HFFc6 (cell line): ENCODE measurements at regions not wholly inside any gene's neighbourhood (a gene's known extent, or its start where the extent isn't known, plus 50 kb on each side); places are given as distances from the start of the nearest gene placed in this dataset.

Source experiments
- DNase-seq: peaks from one replicate; pipeline ENCODE4 v3.0.0-alpha.2; 2018
- H3K27ac Mint-ChIP-seq: 2 replicates; pipeline ENCODE4 v1.8.0; 2020; ENCODE audit warnings: mild to moderate bottlenecking, mixed read lengths
- H3K27me3 Mint-ChIP-seq: 2 replicates; pipeline ENCODE4 v1.8.0; 2021; ENCODE audit warnings: mild to moderate bottlenecking, moderate library complexity, mixed read lengths; ENCODE audit not compliant: insufficient read depth
- H3K36me3 Mint-ChIP-seq: 2 replicates; pipeline ENCODE4 v1.8.0; 2021; ENCODE audit warnings: low read depth, mixed read lengths
- H3K4me1 Mint-ChIP-seq: 2 replicates; pipeline ENCODE4 v1.8.0; 2020; ENCODE audit warnings: low read depth, mixed read lengths
- H3K4me3 Mint-ChIP-seq: 2 replicates; pipeline ENCODE4 v1.8.0; 2020; ENCODE audit warnings: mild to moderate bottlenecking, moderate library complexity, mixed read lengths
- H3K9me3 Mint-ChIP-seq: 2 replicates; pipeline ENCODE4 v1.8.0; 2020; ENCODE audit warnings: mild to moderate bottlenecking, mixed read lengths
- TF ChIP-seq, protein P1 (sequence below): fragments of 200-600 bp; sonication (generic); IDR thresholded peaks from 2 replicates; pipeline ENCODE4 v1.5.0; 2021; ENCODE audit warnings: antibody characterized with exemption, mild to moderate bottlenecking

DNA sequence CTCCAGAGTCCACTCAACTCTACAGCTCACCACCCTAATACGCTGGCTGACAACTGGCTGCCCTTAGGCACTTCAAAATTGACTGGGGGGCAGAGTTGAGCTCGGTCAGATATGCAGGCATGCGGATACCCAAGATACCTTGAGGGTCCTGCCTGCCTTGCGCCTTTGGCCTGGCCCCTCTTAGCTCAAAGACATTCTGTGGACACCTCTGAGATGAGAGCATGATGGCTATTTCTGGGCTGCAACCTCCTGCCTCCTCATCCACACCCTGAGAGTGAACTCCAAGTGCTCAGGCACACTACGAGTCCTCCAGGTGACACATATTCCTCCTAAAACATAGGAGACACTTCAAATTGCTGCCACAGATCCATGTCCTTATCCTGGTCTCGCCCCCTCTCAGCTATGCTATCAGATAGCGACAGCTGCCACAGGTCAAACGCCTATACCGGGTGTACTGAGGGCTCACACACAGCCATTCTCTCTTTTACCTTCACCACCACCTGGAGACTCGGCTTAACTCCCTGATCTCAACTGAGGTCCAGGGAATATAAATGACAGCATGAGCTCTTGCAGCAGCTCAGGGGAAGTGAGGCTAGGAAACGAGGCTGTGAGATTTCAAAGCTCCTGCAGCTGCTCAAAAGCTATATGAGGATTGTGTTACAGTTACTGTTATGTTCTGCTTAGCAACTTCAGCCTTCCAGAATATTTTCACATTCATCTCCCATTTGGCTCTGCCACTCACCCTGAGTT, 60.5 kb upstream of the TEX51 start:
- no peak for DNase-seq
- no peaks in the 10 kb centered on the region for H3K9me3 Mint-ChIP-seq

DNA sequence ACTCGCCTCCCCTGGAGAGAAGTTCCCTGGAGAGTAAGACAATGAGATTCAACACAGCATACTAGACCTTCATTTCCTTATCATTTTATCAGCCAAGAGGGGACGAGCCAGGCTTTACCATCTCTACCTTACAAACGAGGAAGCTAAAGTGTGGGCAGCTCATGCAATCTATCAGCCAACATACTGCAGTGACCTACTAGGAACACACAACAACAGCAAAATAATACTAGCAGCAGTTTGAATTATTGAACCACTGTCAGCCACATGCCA, 60.0 kb upstream of the TEX51 start:
- H3K4me3 Mint-ChIP-seq, result no peak overlapping the region

More for the DNA sequence above, 60.5 kb upstream of the TEX51 start:
- TF ChIP-seq, protein P1, sequence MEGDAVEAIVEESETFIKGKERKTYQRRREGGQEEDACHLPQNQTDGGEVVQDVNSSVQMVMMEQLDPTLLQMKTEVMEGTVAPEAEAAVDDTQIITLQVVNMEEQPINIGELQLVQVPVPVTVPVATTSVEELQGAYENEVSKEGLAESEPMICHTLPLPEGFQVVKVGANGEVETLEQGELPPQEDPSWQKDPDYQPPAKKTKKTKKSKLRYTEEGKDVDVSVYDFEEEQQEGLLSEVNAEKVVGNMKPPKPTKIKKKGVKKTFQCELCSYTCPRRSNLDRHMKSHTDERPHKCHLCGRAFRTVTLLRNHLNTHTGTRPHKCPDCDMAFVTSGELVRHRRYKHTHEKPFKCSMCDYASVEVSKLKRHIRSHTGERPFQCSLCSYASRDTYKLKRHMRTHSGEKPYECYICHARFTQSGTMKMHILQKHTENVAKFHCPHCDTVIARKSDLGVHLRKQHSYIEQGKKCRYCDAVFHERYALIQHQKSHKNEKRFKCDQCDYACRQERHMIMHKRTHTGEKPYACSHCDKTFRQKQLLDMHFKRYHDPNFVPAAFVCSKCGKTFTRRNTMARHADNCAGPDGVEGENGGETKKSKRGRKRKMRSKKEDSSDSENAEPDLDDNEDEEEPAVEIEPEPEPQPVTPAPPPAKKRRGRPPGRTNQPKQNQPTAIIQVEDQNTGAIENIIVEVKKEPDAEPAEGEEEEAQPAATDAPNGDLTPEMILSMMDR, result no peak
- H3K36me3 Mint-ChIP-seq, result no peaks in the 10 kb centered on the region
- no peak overlapping the region for H3K27ac Mint-ChIP-seq
- H3K4me1 Mint-ChIP-seq, result no peaks in the 10 kb centered on the region
- H3K4me3 Mint-ChIP-seq, result no peak overlapping the region
- peaks cover 4% of the 10 kb centered on the region; the same call in 1 of the 2 replicates for H3K27me3 Mint-ChIP-seq

GRCh38 chr2:126839796-126840195, 58.9 kb upstream of the TEX51 start:
- Mint-ChIP-seq H3K27me3 (peaks cover 4% of the 10 kb centered on the region; the same call in 1 of the 2 replicates), H3K36me3 (no peaks in the 10 kb centered on the region), H3K4me1 (no peaks in the 10 kb centered on the region), H3K4me3 (no peak overlapping the region), H3K27ac (no peak overlapping the region), H3K9me3 (no peaks in the 10 kb centered on the region)
- DNase-seq, result no peak
- TF ChIP-seq, protein P1, result no peak

More for the DNA sequence above, 60.0 kb upstream of the TEX51 start:
- H3K27ac Mint-ChIP-seq, result no peak overlapping the region
- H3K4me1 Mint-ChIP-seq, result no peaks in the 10 kb centered on the region
- no peaks in the 10 kb centered on the region for H3K9me3 Mint-ChIP-seq
- TF ChIP-seq, protein P1, result no peak
- no peak for DNase-seq
- H3K27me3 Mint-ChIP-seq, result peaks cover 4% of the 10 kb centered on the region; the same call in 1 of the 2 replicates
- H3K36me3 Mint-ChIP-seq, result no peaks in the 10 kb centered on the region

GRCh38 chr2:126843081-126843480, 55.6 kb upstream of the TEX51 start:
- Mint-ChIP-seq H3K36me3 (no peaks in the 10 kb centered on the region), H3K9me3 (no peaks in the 10 kb centered on the region), H3K27ac (no peak overlapping the region), H3K4me1 (no peaks in the 10 kb centered on the region), H3K4me3 (no peak overlapping the region), H3K27me3 (no peaks in the 10 kb centered on the region)
- no peak for DNase-seq
- TF ChIP-seq, protein P1, result no peak

DNA sequence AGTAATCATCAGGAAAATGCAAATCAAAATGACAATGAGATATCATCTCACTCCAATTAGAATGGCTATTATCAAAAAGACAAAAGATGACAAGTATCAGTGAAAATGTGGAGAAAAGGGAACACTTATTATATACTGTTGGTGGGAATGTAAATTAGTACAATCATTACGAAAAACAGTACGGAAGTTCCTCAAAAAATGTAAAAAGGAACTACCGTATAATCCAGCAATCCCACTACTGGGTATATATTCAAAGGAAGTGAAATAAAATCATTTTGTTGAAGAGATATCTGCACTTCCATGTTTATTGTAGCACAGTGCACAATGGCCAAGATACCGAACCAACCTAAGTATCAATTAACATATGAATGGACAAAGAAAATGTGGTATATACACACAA, 52.4 kb upstream of the TEX51 start:
- Mint-ChIP-seq H3K4me1 (no peaks in the 10 kb centered on the region), H3K36me3 (no peaks in the 10 kb centered on the region), H3K4me3 (no peak overlapping the region), H3K27me3 (peaks cover 6% of the 10 kb centered on the region; the same call in 1 of the 2 replicates), H3K27ac (no peak overlapping the region), H3K9me3 (no peaks in the 10 kb centered on the region)
- no peak for DNase-seq
- TF ChIP-seq, protein P1, result no peak
